A673 (cell line): ENCODE measurements at regions not wholly inside any gene's neighbourhood (a gene's known extent, or its start where the extent isn't known, plus 50 kb on each side); places are given as distances from the start of the nearest gene placed in this dataset.
A peak's percentile ranks its signal among the peaks of the same experiment; 100 is the strongest.

ENCODE experiments used
- BruUV-seq: library from RNA; stranded (reverse); fragments of 400-500 nt; replicated peaks from 2 replicates; lab custom pipeline; 2021; lab: Mats Ljungman, UMichigan
- CTCF ChIA-PET: fragments of 300-600 bp; sonication (Branson Sonifier 250); formaldehyde crosslinking; loops from one replicate; lab custom pipeline; 2022; ENCODE audit warnings: antibody characterized with exemption; lab: Charles Lee
- POLR2A ChIA-PET: fragments of 300-600 bp; sonication (Branson Sonifier 250); formaldehyde crosslinking; loops from one replicate; lab custom pipeline; 2022; ENCODE audit warnings: antibody characterized with exemption; ENCODE audit not compliant: low non-redundant PET; lab: Charles Lee
- DNase-seq: peaks from one replicate; pipeline ENCODE4 v3.0.0-alpha.2; 2015; ENCODE audit warnings: low spot score
- H3K27ac ChIP-seq: fragments of 200-600 bp; sonication (generic); 2 replicates; pipeline ENCODE4 v1.5.1; 2016; ENCODE audit warnings: mixed run types, low read depth, mild to moderate bottlenecking, mixed read lengths, antibody characterized with exemption, low read length; ENCODE audit not compliant: poor library complexity, severe bottlenecking
- H3K27me3 ChIP-seq: fragments of 200-600 bp; sonication (generic); replicated peaks from 2 replicates; pipeline ENCODE4 v1.6.1; 2017; ENCODE audit warnings: mixed run types, low read depth, mild to moderate bottlenecking, mixed read lengths, antibody characterized with exemption, low read length; ENCODE audit not compliant: insufficient read depth, poor library complexity
- H3K36me3 ChIP-seq: fragments of 200-600 bp; sonication (generic); 2 replicates; pipeline ENCODE4 v1.6.1; 2016; ENCODE audit warnings: mixed run types, mild to moderate bottlenecking, mixed read lengths, antibody characterized with exemption, low read length; ENCODE audit not compliant: insufficient read depth, poor library complexity, severe bottlenecking
- H3K4me1 ChIP-seq: fragments of 200-600 bp; sonication (generic); 2 replicates; pipeline ENCODE4 v1.6.1; 2017; ENCODE audit warnings: mixed run types, mild to moderate bottlenecking, mixed read lengths, antibody characterized with exemption, low read length; ENCODE audit not compliant: insufficient read depth, poor library complexity, severe bottlenecking
- H3K4me3 ChIP-seq: fragments of 200-600 bp; sonication (generic); 2 replicates; pipeline ENCODE4 v1.5.1; 2016; ENCODE audit warnings: low read depth, mixed run types, mild to moderate bottlenecking, mixed read lengths, low read length; ENCODE audit not compliant: poor library complexity, severe bottlenecking
- H3K9me3 ChIP-seq: fragments of 200-600 bp; sonication (generic); 2 replicates; pipeline ENCODE4 v1.6.1; 2016; ENCODE audit warnings: mixed run types, low read depth, mild to moderate bottlenecking, mixed read lengths, antibody characterized with exemption, low read length; ENCODE audit not compliant: poor library complexity, severe bottlenecking
- CTCF ChIP-seq: fragments of 300-800, 200-600 bp; sonication (generic); conservative IDR thresholded peaks from 2 replicates; pipeline ENCODE4 v1.5.1; 2017; ENCODE audit warnings: low read depth, mild to moderate bottlenecking, antibody characterized with exemption, low read length, moderate library complexity, mixed read lengths
- EZH2 ChIP-seq: fragments of 200-600 bp; sonication (generic); IDR thresholded peaks from 2 replicates; pipeline ENCODE4 v1.6.1; 2017; ENCODE audit warnings: borderline replicate concordance, low read depth, mild to moderate bottlenecking, mixed read lengths, antibody characterized with exemption, low read length; ENCODE audit not compliant: poor library complexity, severe bottlenecking
- intact Hi-C: fragments of 100-400 bp; cut with micrococcal nuclease; formaldehyde crosslinking; loops from one replicate; pipeline ENCODE4 v1.10.0; 2022; ENCODE audit not compliant: unreplicated experiment

- no peaks in the 10 kb centered on the region for H3K36me3 ChIP-seq
- no peak overlapping the region for H3K4me3 ChIP-seq
- no peak for DNase-seq
- H3K27me3 ChIP-seq: no peaks in the 10 kb centered on the region
- POLR2A ChIA-PET: no interaction called here
- no peaks in the 10 kb centered on the region for H3K4me1 ChIP-seq
- CTCF ChIA-PET: no interaction called here
- no peaks in the 10 kb centered on the region for H3K9me3 ChIP-seq
- no peak overlapping the region for H3K27ac ChIP-seq
- no TSS peak for BruUV-seq
- intact Hi-C loops: no loop called here
- TF ChIP-seq CTCF (no peak), EZH2 (no peak)
Observed at GRCh38 chr12:127374447-127374846, 892.5 kb upstream of the TMEM132C start.

- CTCF ChIA-PET: interaction anchor here (0.6 to 1.1 kb wide), 9 partner anchors 8 to 1831 kb away, joined by 3 to 7 read pairs (median 4); no protein-coding TSS in a partner anchor
- POLR2A ChIA-PET: no interaction called here
- peak; percentile 81 for DNase-seq
Observed at GRCh38 chr12:127381043-127381668, 885.8 kb upstream of the TMEM132C start.

GRCh38 chr12:127381681-127382080, 885.3 kb upstream of the TMEM132C start:
- no peak overlapping the region for H3K4me3 ChIP-seq
- no peak for DNase-seq
- H3K4me1 ChIP-seq: peaks cover 3% of the 10 kb centered on the region
- POLR2A ChIA-PET: no interaction called here
- H3K27me3 ChIP-seq: no peaks in the 10 kb centered on the region
- CTCF ChIA-PET: interaction anchor here (0.6 to 1.1 kb wide), 9 partner anchors 9 to 1831 kb away, joined by 3 to 7 read pairs (median 4); no protein-coding TSS in a partner anchor
- BruUV-seq: no TSS peak
- intact Hi-C loops: loop anchor here (2.0 to 5.0 kb wide), 6 partner anchors 94 to 1849 kb away; no protein-coding TSS in a partner anchor
- H3K9me3 ChIP-seq: no peaks in the 10 kb centered on the region
- H3K27ac ChIP-seq: no peak overlapping the region
- TF ChIP-seq CTCF (no peak), EZH2 (no peak)
- H3K36me3 ChIP-seq: no peaks in the 10 kb centered on the region

More at GRCh38 chr12:127381043-127381668, 885.8 kb upstream of the TMEM132C start:
- Histone ChIP-seq H3K27ac (peak overlapping the region; percentile 26), H3K27me3 (no peaks in the 10 kb centered on the region), H3K36me3 (no peaks in the 10 kb centered on the region), H3K4me1 (peaks cover 3% of the 10 kb centered on the region), H3K9me3 (no peaks in the 10 kb centered on the region), H3K4me3 (peak overlapping the region; percentile 42)
- TF ChIP-seq CTCF (peak; percentile 90), EZH2 (no peak)
- no TSS peak for BruUV-seq
- intact Hi-C loops: loop anchor here (2.0 to 5.0 kb wide), 6 partner anchors 94 to 1849 kb away; no protein-coding TSS in a partner anchor
